Activated CD8-positive, alpha-beta T cell treated with anti-CD3 and anti-CD28 coated beads for 36 hours (primary cell): ENCODE measurements at regions not wholly inside any gene's neighbourhood (a gene's known extent, or its start where the extent isn't known, plus 50 kb on each side); places are given as distances from the start of the nearest gene placed in this dataset.

ENCODE experiments used
- ATAC-seq: fragments of 200-7000 bp; cut with Tn5 transposase; one replicate; pipeline ENCODE4 v1.10.0; 2021; ENCODE audit warnings: mild to moderate bottlenecking, moderate library complexity
- CTCF ChIA-PET: fragments of 350-600 bp; sonication (Branson Sonifier 250); formaldehyde crosslinking; loops from one replicate; lab custom pipeline; 2021; ENCODE audit warnings: antibody characterized with exemption; lab: Charles Lee
- POLR2A ChIA-PET: fragments of 350-600 bp; sonication (Branson Sonifier 250); formaldehyde crosslinking; loops from one replicate; lab custom pipeline; 2021; ENCODE audit warnings: antibody characterized with exemption; lab: Charles Lee
- DNase-seq: peaks from one replicate; pipeline ENCODE4 v3.0.0-alpha.2; 2020
- H3K27ac Mint-ChIP-seq: one replicate; pipeline ENCODE4 v1.8.0; 2021; ENCODE audit warnings: mild to moderate bottlenecking, mixed read lengths
- H3K27me3 Mint-ChIP-seq: one replicate; pipeline ENCODE4 v1.8.0; 2021; ENCODE audit warnings: mixed read lengths
- H3K36me3 Mint-ChIP-seq: one replicate; pipeline ENCODE4 v1.8.0; 2021; ENCODE audit warnings: low read depth, mixed read lengths
- H3K4me1 Mint-ChIP-seq: one replicate; pipeline ENCODE4 v1.8.0; 2021; ENCODE audit warnings: low read depth, mixed read lengths
- H3K4me3 Mint-ChIP-seq: one replicate; pipeline ENCODE4 v1.8.0; 2021; ENCODE audit warnings: mild to moderate bottlenecking, moderate library complexity, mixed read lengths
- H3K9me3 Mint-ChIP-seq: one replicate; pipeline ENCODE4 v1.8.0; 2021; ENCODE audit warnings: mixed read lengths
- CTCF ChIP-seq: fragments of 200-600 bp; IDR thresholded peaks from one replicate; pipeline ENCODE4 v1.8.0; 2022; ENCODE audit warnings: antibody characterized with exemption, mild to moderate bottlenecking
- intact Hi-C: fragments of 100-400 bp; cut with micrococcal nuclease; formaldehyde crosslinking; loops from one replicate; pipeline ENCODE4 v1.10.0; 2022

GRCh38 chr2:38499548-38500282, 103.0 kb downstream of the HNRNPLL start:
- H3K9me3 Mint-ChIP-seq, result peaks cover 3% of the 10 kb centered on the region
- intact Hi-C loops, result no loop called here
- DNase-seq, result no peak
- ChIA-PET POLR2A (interaction anchor here (0.6 kb wide), 1 partner anchor 1072 kb away, joined by 3 read pairs; no protein-coding TSS in a partner anchor), CTCF (interaction anchor here (2.6 kb wide), 1 partner anchor 9 kb away, joined by 12 read pairs; no protein-coding TSS in a partner anchor)
- H3K4me3 Mint-ChIP-seq, result no peak overlapping the region
- peaks cover 5% of the 10 kb centered on the region for H3K4me1 Mint-ChIP-seq
- TF ChIP-seq CTCF, result no peak
- H3K36me3 Mint-ChIP-seq, result no peaks in the 10 kb centered on the region
- H3K27me3 Mint-ChIP-seq, result peaks cover 5% of the 10 kb centered on the region
- no peak overlapping the region for H3K27ac Mint-ChIP-seq
- ATAC-seq, result no peak

GRCh38 chr2:38498045-38498481, 104.7 kb downstream of the HNRNPLL start:
- no peak for TF ChIP-seq CTCF
- Mint-ChIP-seq H3K9me3 (peaks cover 3% of the 10 kb centered on the region), H3K36me3 (no peaks in the 10 kb centered on the region), H3K4me3 (no peak overlapping the region), H3K4me1 (peaks cover 5% of the 10 kb centered on the region), H3K27me3 (peaks cover 3% of the 10 kb centered on the region), H3K27ac (no peak overlapping the region)
- ATAC-seq (no peak), DNase-seq (no peak)
- intact Hi-C loops, result no loop called here
- ChIA-PET POLR2A (no interaction called here), CTCF (interaction anchor here (2.6 kb wide), 1 partner anchor 10 kb away, joined by 12 read pairs; no protein-coding TSS in a partner anchor)

- H3K4me1 Mint-ChIP-seq, result peaks cover 5% of the 10 kb centered on the region
- DNase-seq (no peak), ATAC-seq (no peak)
- CTCF ChIA-PET, result interaction anchor here (2.6 kb wide), 1 partner anchor 11 kb away, joined by 12 read pairs; no protein-coding TSS in a partner anchor
- H3K36me3 Mint-ChIP-seq, result no peaks in the 10 kb centered on the region
- no peak for TF ChIP-seq CTCF
- intact Hi-C loops, result no loop called here
- no peak overlapping the region for H3K27ac Mint-ChIP-seq
- POLR2A ChIA-PET, result no interaction called here
- H3K9me3 Mint-ChIP-seq, result peaks cover 3% of the 10 kb centered on the region
- peaks cover 3% of the 10 kb centered on the region for H3K27me3 Mint-ChIP-seq
- no peak overlapping the region for H3K4me3 Mint-ChIP-seq
These were observed 105.1 kb downstream of the HNRNPLL start for GRCh38 chr2:38497670-38498037.

GRCh38 chr2:38496927-38497669, 105.6 kb downstream of the HNRNPLL start:
- POLR2A ChIA-PET, result no interaction called here
- H3K4me1 Mint-ChIP-seq, result peaks cover 5% of the 10 kb centered on the region
- no peak overlapping the region for H3K27ac Mint-ChIP-seq
- no peak overlapping the region for H3K4me3 Mint-ChIP-seq
- CTCF ChIA-PET, result interaction anchor here (0.7 to 0.9 kb wide), 2 partner anchors 11 to 143 kb away, joined by 3 read pairs; no protein-coding TSS in a partner anchor
- H3K36me3 Mint-ChIP-seq, result no peaks in the 10 kb centered on the region
- intact Hi-C loops, result no loop called here
- ATAC-seq (no peak), DNase-seq (no peak)
- peaks cover 3% of the 10 kb centered on the region for H3K9me3 Mint-ChIP-seq
- TF ChIP-seq CTCF, result no peak
- peaks cover 3% of the 10 kb centered on the region for H3K27me3 Mint-ChIP-seq

- Mint-ChIP-seq H3K27ac (no peak overlapping the region), H3K4me1 (peaks cover 5% of the 10 kb centered on the region), H3K9me3 (no peaks in the 10 kb centered on the region), H3K4me3 (no peak overlapping the region), H3K27me3 (peaks cover 3% of the 10 kb centered on the region), H3K36me3 (no peaks in the 10 kb centered on the region)
- TF ChIP-seq CTCF, result no peak
- DNase-seq (no peak), ATAC-seq (no peak)
- ChIA-PET CTCF (interaction anchor here (0.7 to 0.9 kb wide), 2 partner anchors 16 to 142 kb away, joined by 3 read pairs; no protein-coding TSS in a partner anchor), POLR2A (no interaction called here)
- intact Hi-C loops, result no loop called here
These were observed 106.8 kb downstream of the HNRNPLL start for GRCh38 chr2:38495880-38496279.
